Body of pancreas (tissue), 4 donors: ENCODE measurements at regions not wholly inside any gene's neighbourhood (a gene's known extent, or its start where the extent isn't known, plus 50 kb on each side); places are given as distances from the start of the nearest gene placed in this dataset.
"Not testable (repeated sequence)": the region's sequence is repeated elsewhere in the genome, so short reads cannot be mapped to it uniquely, and the experiment has no call there.

Experiments used
- ATAC-seq: fragments of 150-250 bp; one replicate; pipeline ENCODE4 v1.9.1; 2016
- DNase-seq, 4 donors: peaks; one replicate each; pipeline ENCODE4 v3.0.0-alpha.2; 2019
- H3K27ac ChIP-seq, 4 donors: fragments of 200-600 bp; sonication (generic); 1 replicate in 3 of 4; 2 replicates in 1 of 4; pipeline versions ENCODE4 v1.5.1 to v1.6.1; 2016 to 2019; ENCODE audit warnings: mild to moderate bottlenecking in 1 of 4, mixed read lengths in 1 of 4, moderate library complexity in 1 of 4
- H3K27me3 ChIP-seq, 2 donors: fragments of 200-600 bp; sonication (generic); one replicate each; pipeline ENCODE4 v1.6.0; 2016; ENCODE audit warnings: mild to moderate bottlenecking in 1 of 2
- H3K36me3 ChIP-seq, 2 donors: fragments of 200-600 bp; sonication (generic); replicated peaks in 1 of 2; 2 replicates each; pipeline ENCODE4 v1.5.1; 2016; ENCODE audit warnings: low read depth in 2 of 2; ENCODE audit not compliant: insufficient read depth in 1 of 2
- H3K4me1 ChIP-seq: fragments of 200-600 bp; sonication (generic); one replicate; pipeline ENCODE4 v1.6.0; 2016
- H3K4me3 ChIP-seq, 2 donors: fragments of 200-600 bp; sonication (generic); 1 replicate in 1 of 2; 2 replicates in 1 of 2; pipeline ENCODE4 v1.5.1; 2016 to 2019
- H3K9me3 ChIP-seq, 3 donors: fragments of 200-600 bp; sonication (generic); 1 replicate in 2 of 3; 2 replicates in 1 of 3; pipeline ENCODE4 v1.5.1; 2016
- POLR2A ChIP-seq, 3 donors: fragments of 450-650 bp; IDR thresholded peaks; one replicate each; pipeline ENCODE4 v1.6.1; 2016; ENCODE audit warnings: antibody characterized with exemption in 3 of 3, mild to moderate bottlenecking in 2 of 3
- WGBS, 2 donors: methylation state at CpG; one replicate each; pipeline ENCODE4 v1.1.5; 2017; 5-methylcytosine and 5-hydroxymethylcytosine counted together
- intact Hi-C: fragments of 100-400 bp; cut with DNase I; formaldehyde crosslinking; loops from one replicate; pipeline ENCODE4 v1.15.1; 2023
- TF ChIP-seq, protein P1 (sequence below), 7 experiments: fragments of 450-650 bp in 4 of 7; fragments of 200-600 bp in 3 of 7; sonication (generic) in 3 of 7; IDR thresholded peaks; one replicate each; pipeline ENCODE4 v1.5.1; 2016 to 2019; ENCODE audit warnings: antibody characterized with exemption in 7 of 7

DNA sequence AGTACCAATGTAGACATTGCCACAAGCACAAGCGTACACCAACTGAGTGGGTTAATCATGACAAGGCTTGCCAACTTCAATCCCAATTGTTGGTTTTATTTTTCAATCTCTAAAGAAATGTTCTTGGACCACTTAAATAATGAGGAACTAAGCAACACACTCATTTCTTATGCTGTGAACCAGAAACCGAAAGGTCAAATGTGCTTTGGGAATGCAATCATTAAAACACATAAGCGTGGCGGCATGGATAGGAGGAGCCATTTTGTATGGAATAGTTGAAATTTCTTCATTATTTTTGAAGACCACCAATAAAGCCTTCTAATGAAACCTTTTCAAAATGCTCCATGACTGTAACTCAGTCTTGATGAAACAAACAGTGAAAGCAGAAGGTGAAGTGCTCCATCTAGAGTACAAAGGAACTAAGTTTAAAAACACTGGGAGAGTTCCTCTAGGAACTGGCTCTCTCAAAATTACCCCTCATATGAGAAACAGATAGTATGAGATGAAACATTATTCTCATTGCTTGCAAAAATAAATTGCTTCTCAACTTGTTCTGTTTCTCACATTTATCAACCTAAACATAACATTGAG lies 113.2 kb upstream of the CHST9 start:
- H3K9me3 ChIP-seq, result no peaks in the 10 kb centered on the region
- no peak overlapping the region for H3K4me3 ChIP-seq
- H3K27ac ChIP-seq, result no peak overlapping the region
- no peaks in the 10 kb centered on the region for H3K27me3 ChIP-seq
- no peaks in the 10 kb centered on the region for H3K4me1 ChIP-seq
- no peak for ATAC-seq
- no peak for TF ChIP-seq POLR2A (IDR thresholded peaks at IDR 0.05)
- TF ChIP-seq, protein P1, sequence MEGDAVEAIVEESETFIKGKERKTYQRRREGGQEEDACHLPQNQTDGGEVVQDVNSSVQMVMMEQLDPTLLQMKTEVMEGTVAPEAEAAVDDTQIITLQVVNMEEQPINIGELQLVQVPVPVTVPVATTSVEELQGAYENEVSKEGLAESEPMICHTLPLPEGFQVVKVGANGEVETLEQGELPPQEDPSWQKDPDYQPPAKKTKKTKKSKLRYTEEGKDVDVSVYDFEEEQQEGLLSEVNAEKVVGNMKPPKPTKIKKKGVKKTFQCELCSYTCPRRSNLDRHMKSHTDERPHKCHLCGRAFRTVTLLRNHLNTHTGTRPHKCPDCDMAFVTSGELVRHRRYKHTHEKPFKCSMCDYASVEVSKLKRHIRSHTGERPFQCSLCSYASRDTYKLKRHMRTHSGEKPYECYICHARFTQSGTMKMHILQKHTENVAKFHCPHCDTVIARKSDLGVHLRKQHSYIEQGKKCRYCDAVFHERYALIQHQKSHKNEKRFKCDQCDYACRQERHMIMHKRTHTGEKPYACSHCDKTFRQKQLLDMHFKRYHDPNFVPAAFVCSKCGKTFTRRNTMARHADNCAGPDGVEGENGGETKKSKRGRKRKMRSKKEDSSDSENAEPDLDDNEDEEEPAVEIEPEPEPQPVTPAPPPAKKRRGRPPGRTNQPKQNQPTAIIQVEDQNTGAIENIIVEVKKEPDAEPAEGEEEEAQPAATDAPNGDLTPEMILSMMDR (IDR thresholded peaks at IDR 0.05), result peak in 6 of 7 experiments; percentile 21 to 60 (median 50)
- DNase-seq, result no peak
- no peaks in the 10 kb centered on the region for H3K36me3 ChIP-seq
- WGBS, 2 donors, result 53 to 62% methylated on average over 4 of the region's 4 CpGs
- intact Hi-C loops, result no loop called here

DNA sequence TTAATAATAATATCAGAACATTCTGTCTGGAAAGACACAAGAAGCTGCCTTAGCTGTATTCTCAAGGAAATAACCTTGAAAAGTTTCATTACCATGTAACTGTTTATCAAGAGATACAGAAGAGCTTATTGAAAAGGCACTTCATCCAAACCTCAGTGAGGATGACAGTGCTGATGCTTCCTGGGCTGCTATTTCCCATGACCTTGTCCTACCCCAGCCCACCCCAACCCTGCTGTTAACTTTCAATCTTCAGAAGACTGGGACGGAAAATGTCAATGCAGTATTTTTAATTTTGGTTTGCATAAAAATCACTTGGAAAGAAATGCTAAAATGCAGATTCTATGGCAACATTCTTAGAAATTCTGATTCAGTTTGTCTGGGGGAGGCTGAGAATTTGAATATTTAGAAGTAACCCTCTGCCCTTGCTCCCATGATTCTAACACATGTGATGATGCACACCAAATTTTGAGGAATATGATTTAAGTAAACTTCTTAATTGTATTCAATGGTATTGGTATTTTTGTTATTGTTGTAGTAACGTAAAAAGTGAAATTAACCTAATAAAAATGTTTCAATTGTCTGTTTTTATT lies 101.0 kb upstream of the CHST9 start:
- H3K27ac ChIP-seq, H3K27me3 ChIP-seq, H3K36me3 ChIP-seq, DNase-seq, ATAC-seq, H3K4me3 ChIP-seq, H3K9me3 ChIP-seq, H3K4me1 ChIP-seq, intact Hi-C loops: not testable (repeated sequence)
- 64 to 66% methylated on average over 2 of the region's 2 CpGs for WGBS, 2 donors

DNA sequence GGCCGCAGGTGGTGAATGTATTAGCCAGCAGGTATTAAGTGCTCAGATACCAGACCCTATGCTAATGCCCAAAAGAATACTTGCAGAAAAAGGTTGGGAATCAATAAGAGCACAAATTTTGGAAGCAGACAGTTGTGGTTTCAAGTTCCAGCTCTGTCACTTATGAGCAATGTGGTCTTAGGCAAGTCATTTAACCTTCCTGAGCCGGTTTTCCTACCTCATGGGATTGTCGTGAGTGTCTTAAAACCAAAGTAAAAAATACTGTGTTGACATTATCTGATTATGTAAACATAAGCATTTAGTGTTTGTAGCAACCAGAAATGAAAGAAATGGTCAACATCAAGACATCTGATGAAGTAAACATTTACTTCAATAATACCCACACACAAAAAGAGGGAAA lies 93.0 kb upstream of the CHST9 start:
- intact Hi-C loops, result no loop called here
- no peak overlapping the region for H3K4me3 ChIP-seq
- H3K4me1 ChIP-seq, result no peaks in the 10 kb centered on the region
- WGBS, 2 donors, result 57 to 79% methylated on average over 3 of the region's 3 CpGs
- no peak for DNase-seq
- no peak for ATAC-seq
- H3K27me3 ChIP-seq, result no peaks in the 10 kb centered on the region
- no peak for TF ChIP-seq POLR2A (IDR thresholded peaks at IDR 0.05)
- TF ChIP-seq, protein P1 (IDR thresholded peaks at IDR 0.05), result no peak
- H3K27ac ChIP-seq, result no peak overlapping the region
- no peaks in the 10 kb centered on the region for H3K9me3 ChIP-seq
- no peaks in the 10 kb centered on the region for H3K36me3 ChIP-seq

DNA sequence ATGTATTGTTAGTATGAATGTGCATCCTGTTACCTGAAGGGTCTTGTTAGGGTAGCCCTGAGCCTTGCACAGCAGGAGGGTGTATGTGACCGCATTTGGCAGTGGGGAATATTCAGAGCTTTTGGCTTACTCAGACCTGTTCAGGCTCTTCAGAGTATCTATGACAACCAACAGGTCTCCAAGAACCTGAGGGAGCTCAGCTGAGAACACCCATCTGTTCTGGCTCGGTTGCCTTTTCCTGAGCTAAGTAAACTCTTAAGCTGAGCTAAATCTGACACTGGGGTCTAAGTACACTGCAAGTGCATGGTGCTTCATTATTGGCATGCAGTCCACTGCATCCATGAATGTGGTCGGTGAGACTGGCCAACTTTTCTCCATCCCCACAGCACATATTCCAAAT lies 92.4 kb upstream of the CHST9 start:
- H3K36me3 ChIP-seq, result no peaks in the 10 kb centered on the region
- ATAC-seq (no peak), DNase-seq (peak in 2 of 4 donors; percentile 3 to 7)
- no peak overlapping the region for H3K4me3 ChIP-seq
- TF ChIP-seq, protein P1 (IDR thresholded peaks at IDR 0.05), result no peak
- no peak for TF ChIP-seq POLR2A (IDR thresholded peaks at IDR 0.05)
- 79 to 89% methylated on average over 3 of the region's 3 CpGs for WGBS, 2 donors
- H3K4me1 ChIP-seq, result no peaks in the 10 kb centered on the region
- intact Hi-C loops, result no loop called here
- H3K27me3 ChIP-seq, result no peaks in the 10 kb centered on the region
- no peak overlapping the region for H3K27ac ChIP-seq
- H3K9me3 ChIP-seq, result no peaks in the 10 kb centered on the region

DNA sequence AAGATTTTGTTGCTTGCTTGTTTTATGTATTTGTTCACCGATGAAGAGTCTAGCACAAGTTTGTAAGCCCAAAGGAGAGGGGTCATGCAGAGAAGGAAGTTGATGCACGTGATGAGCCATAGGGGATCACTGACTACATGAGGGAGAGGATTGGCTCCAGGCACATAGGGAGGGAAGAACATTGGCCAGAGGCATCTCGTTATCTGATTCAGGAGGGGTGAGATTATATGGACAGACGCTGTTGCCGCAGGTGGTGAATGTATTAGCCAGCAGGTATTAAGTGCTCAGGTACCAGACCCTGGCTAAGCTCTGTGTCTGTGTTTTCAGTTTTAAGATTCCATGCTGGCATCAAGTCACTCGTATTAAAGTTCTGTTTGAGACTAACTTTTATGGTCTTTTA lies 91.8 kb upstream of the CHST9 start:
- WGBS, 2 donors, result 73 to 76% methylated on average over 6 of the region's 6 CpGs

More for the DNA sequence above, 91.8 kb upstream of the CHST9 start:
- Histone ChIP-seq H3K27me3 (no peaks in the 10 kb centered on the region), H3K4me1 (no peaks in the 10 kb centered on the region), H3K4me3 (no peak overlapping the region), H3K27ac (no peak overlapping the region), H3K36me3 (no peaks in the 10 kb centered on the region), H3K9me3 (no peaks in the 10 kb centered on the region)
- intact Hi-C loops, result no loop called here
- ATAC-seq (no peak), DNase-seq (no peak)
- no peak for TF ChIP-seq POLR2A (IDR thresholded peaks at IDR 0.05)
- TF ChIP-seq, protein P1 (IDR thresholded peaks at IDR 0.05), result no peak
